ENCODE measurements at regions not wholly inside any gene's neighbourhood (a gene's known extent, or its start where the extent isn't known, plus 50 kb on each side); places are given as distances from the start of the nearest gene placed in this dataset.
"Not testable (repeated sequence)": the region's sequence is repeated elsewhere in the genome, so short reads cannot be mapped to it uniquely, and the experiment has no call there.

GRCh38 chr6:85300581-85300980, 149.3 kb upstream of the NT5E start:
- TF ChIP-seq EP300 (IDR thresholded peaks at IDR 0.05): no peak
- TF ChIP-seq, protein P1, sequence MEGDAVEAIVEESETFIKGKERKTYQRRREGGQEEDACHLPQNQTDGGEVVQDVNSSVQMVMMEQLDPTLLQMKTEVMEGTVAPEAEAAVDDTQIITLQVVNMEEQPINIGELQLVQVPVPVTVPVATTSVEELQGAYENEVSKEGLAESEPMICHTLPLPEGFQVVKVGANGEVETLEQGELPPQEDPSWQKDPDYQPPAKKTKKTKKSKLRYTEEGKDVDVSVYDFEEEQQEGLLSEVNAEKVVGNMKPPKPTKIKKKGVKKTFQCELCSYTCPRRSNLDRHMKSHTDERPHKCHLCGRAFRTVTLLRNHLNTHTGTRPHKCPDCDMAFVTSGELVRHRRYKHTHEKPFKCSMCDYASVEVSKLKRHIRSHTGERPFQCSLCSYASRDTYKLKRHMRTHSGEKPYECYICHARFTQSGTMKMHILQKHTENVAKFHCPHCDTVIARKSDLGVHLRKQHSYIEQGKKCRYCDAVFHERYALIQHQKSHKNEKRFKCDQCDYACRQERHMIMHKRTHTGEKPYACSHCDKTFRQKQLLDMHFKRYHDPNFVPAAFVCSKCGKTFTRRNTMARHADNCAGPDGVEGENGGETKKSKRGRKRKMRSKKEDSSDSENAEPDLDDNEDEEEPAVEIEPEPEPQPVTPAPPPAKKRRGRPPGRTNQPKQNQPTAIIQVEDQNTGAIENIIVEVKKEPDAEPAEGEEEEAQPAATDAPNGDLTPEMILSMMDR (IDR thresholded peaks at IDR 0.05): no peak
- intact Hi-C loops (cut with DNase I): no loop called here
- no peak overlapping the region for H3K27ac ChIP-seq

GRCh38 chr6:85298553-85298952, 151.3 kb upstream of the NT5E start:
- no peak overlapping the region for H3K4me3 ChIP-seq
- H3K36me3 ChIP-seq: no peaks in the 10 kb centered on the region
- no peaks in the 10 kb centered on the region for H3K27me3 ChIP-seq
- H3K9me3 ChIP-seq: no peaks in the 10 kb centered on the region
- WGBS, 3 donors: 59 to 85% (median 73%) methylated on average over 3 of the region's 3 CpGs
- H3K27ac ChIP-seq: no peak overlapping the region
- intact Hi-C loops (cut with DNase I): no loop called here
- no peak for DNase-seq
- no peaks in the 10 kb centered on the region for H3K4me1 ChIP-seq (ENCODE audit: insufficient read depth)
- TF ChIP-seq EP300 (IDR thresholded peaks at IDR 0.05) (no peak), POLR2A (IDR thresholded peaks at IDR 0.05) (no peak)
- TF ChIP-seq, protein P1 (IDR thresholded peaks at IDR 0.05): no peak

More at GRCh38 chr6:85300581-85300980, 149.3 kb upstream of the NT5E start:
- 82 to 84% (median 83%) methylated on average over 3 of the region's 3 CpGs for WGBS, 3 donors
- Histone ChIP-seq H3K36me3 (no peaks in the 10 kb centered on the region), H3K9me3 (no peaks in the 10 kb centered on the region), H3K27me3 (no peaks in the 10 kb centered on the region), H3K4me3 (no peak overlapping the region), H3K4me1 (ENCODE audit: insufficient read depth) (no peaks in the 10 kb centered on the region)
- no peak for DNase-seq

- Histone ChIP-seq H3K4me3 (no peak overlapping the region), H3K4me1 (ENCODE audit: insufficient read depth) (no peaks in the 10 kb centered on the region), H3K9me3 (no peaks in the 10 kb centered on the region), H3K27ac (no peak overlapping the region), H3K27me3 (no peaks in the 10 kb centered on the region), H3K36me3 (no peaks in the 10 kb centered on the region)
- TF ChIP-seq POLR2A (IDR thresholded peaks at IDR 0.05): no peak
- WGBS, 3 donors: 70 to 81% (median 76%) methylated on average over 3 of the region's 3 CpGs
- no peak for DNase-seq
- intact Hi-C loops (cut with DNase I): no loop called here
Measured at GRCh38 chr6:85291326-85291725, 158.6 kb upstream of the NT5E start.

DNA sequence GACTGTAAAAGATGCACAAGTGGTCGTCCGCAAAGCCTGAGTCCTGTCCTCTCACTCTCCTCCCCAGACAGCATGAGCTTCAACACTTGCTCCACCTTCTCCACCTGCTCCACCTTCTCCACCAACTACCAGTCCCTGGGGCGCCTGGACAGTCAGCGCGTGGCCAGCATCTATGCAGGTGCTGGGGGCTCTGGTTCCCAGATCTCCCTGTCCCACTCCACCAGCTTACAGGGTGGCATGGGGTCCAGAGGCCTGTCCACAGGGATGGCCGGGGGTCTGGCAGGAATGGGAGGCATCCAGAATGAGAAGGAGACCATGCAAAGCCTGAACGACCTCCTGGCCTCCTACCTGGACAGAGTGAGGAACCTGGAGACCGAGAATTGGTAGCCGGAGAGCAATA, 162.2 kb upstream of the NT5E start:
- intact Hi-C loops (cut with DNase I): no loop called here
- Histone ChIP-seq H3K27ac (no peak overlapping the region), H3K9me3 (no peaks in the 10 kb centered on the region), H3K4me3 (no peak overlapping the region), H3K36me3 (no peaks in the 10 kb centered on the region), H3K4me1 (ENCODE audit: insufficient read depth) (no peaks in the 10 kb centered on the region), H3K27me3 (no peaks in the 10 kb centered on the region)
- TF ChIP-seq POLR2A (IDR thresholded peaks at IDR 0.05): no peak
- TF ChIP-seq EP300 (IDR thresholded peaks at IDR 0.05): no peak
- TF ChIP-seq, protein P1 (IDR thresholded peaks at IDR 0.05): no peak
- 84 to 95% (median 86%) methylated on average over 9 of the region's 9 CpGs for WGBS, 3 donors
- no peak for DNase-seq

DNA sequence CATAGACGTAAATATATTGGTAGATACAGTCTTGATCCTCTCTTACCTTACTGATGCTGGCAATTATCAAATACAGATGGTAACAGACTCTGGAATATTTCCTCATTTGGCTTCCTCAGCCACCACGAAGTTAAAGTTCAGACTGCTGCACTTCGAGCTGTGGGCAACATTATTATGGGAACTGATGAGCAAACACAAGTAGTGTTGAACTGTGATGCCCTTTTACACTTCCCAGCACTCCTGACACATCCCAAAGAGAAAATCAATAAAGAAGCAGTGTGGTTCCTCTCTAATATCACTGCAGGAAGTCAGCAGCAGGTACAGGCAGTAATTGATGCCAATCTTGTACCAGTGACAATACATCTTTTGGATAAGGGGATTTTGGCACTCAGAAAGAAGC, 162.7 kb upstream of the NT5E start:
- WGBS, 3 donors: 60 to 70% (median 68%) methylated on average over 3 of the region's 3 CpGs
- TF ChIP-seq POLR2A (IDR thresholded peaks at IDR 0.05): no peak
- TF ChIP-seq, protein P1 (IDR thresholded peaks at IDR 0.05): no peak
- no peak for TF ChIP-seq EP300 (IDR thresholded peaks at IDR 0.05)
- H3K4me3 ChIP-seq: no peak overlapping the region
- no peak overlapping the region for H3K27ac ChIP-seq
- intact Hi-C loops (cut with DNase I): no loop called here
- no peaks in the 10 kb centered on the region for H3K4me1 ChIP-seq (ENCODE audit: insufficient read depth)
- no peaks in the 10 kb centered on the region for H3K27me3 ChIP-seq
- H3K36me3 ChIP-seq: no peaks in the 10 kb centered on the region
- no peak for DNase-seq
- H3K9me3 ChIP-seq: no peaks in the 10 kb centered on the region

GRCh38 chr6:85286507-85286906, 163.4 kb upstream of the NT5E start:
- not testable (repeated sequence) for H3K27me3 ChIP-seq

More at GRCh38 chr6:85286507-85286906, 163.4 kb upstream of the NT5E start:
- DNase-seq; H3K4me1 ChIP-seq (ENCODE audit: insufficient read depth); H3K27ac ChIP-seq; H3K4me3 ChIP-seq; H3K36me3 ChIP-seq; H3K9me3 ChIP-seq; intact Hi-C loops (cut with DNase I): not testable (repeated sequence)

Measured in ovary (tissue), 7 donors.